KMS-11 (cell line): ENCODE measurements at regions not wholly inside any gene's neighbourhood (a gene's known extent, or its start where the extent isn't known, plus 50 kb on each side); places are given as distances from the start of the nearest gene placed in this dataset.
"Not testable (repeated sequence)": the region's sequence is repeated elsewhere in the genome, so short reads cannot be mapped to it uniquely, and the experiment has no call there.

ENCODE experiments used
- H2AFZ ChIP-seq: fragments of 200-600 bp; sonication (generic); 2 replicates; pipeline ENCODE4 v1.6.1; 2016; ENCODE audit warnings: antibody characterized with exemption, mixed run types, low read depth
- H3K27ac ChIP-seq: fragments of 200-600 bp; sonication (generic); 2 replicates; pipeline ENCODE4 v1.6.1; 2016; ENCODE audit warnings: mild to moderate bottlenecking, mixed run types
- H3K27me3 ChIP-seq: fragments of 200-600 bp; sonication (generic); 2 replicates; pipeline ENCODE4 v1.6.1; 2017; ENCODE audit warnings: mild to moderate bottlenecking, low read depth, mixed run types, moderate library complexity; ENCODE audit not compliant: insufficient read depth
- H3K36me3 ChIP-seq: fragments of 200-600 bp; sonication (generic); 2 replicates; pipeline ENCODE4 v1.6.1; 2017; ENCODE audit warnings: mild to moderate bottlenecking, mixed run types; ENCODE audit not compliant: insufficient read depth
- H3K4me1 ChIP-seq: fragments of 200-600 bp; sonication (generic); 2 replicates; pipeline ENCODE4 v1.6.1; 2016; ENCODE audit warnings: mild to moderate bottlenecking, low read depth, mixed run types; ENCODE audit not compliant: poor library complexity, severe bottlenecking
- H3K4me2 ChIP-seq: fragments of 200-600 bp; sonication (generic); 2 replicates; pipeline ENCODE4 v1.7.0; 2016; ENCODE audit warnings: mild to moderate bottlenecking, mixed run types
- H3K4me3 ChIP-seq: fragments of 200-600 bp; sonication (generic); IDR thresholded peaks from 2 replicates; pipeline ENCODE4 v1.6.1; 2017; ENCODE audit warnings: low read depth, low read length, mixed read lengths; ENCODE audit not compliant: insufficient read depth
- H3K79me2 ChIP-seq: fragments of 200-600 bp; sonication (generic); 2 replicates; pipeline ENCODE4 v1.6.1; 2016; ENCODE audit warnings: low read depth, mixed run types; ENCODE audit not compliant: insufficient read depth
- H3K9ac ChIP-seq: fragments of 200-600 bp; sonication (generic); 2 replicates; pipeline ENCODE4 v1.6.1; 2016; ENCODE audit warnings: mild to moderate bottlenecking, mixed run types
- H4K20me1 ChIP-seq: fragments of 200-600 bp; sonication (generic); 2 replicates; pipeline ENCODE4 v1.6.1; 2016; ENCODE audit warnings: mild to moderate bottlenecking, mixed run types; ENCODE audit not compliant: insufficient read depth
- TF ChIP-seq, protein P1 (sequence below): fragments of 200-600 bp; sonication (generic); conservative IDR thresholded peaks from 2 replicates; pipeline ENCODE4 v1.6.1; 2017; ENCODE audit warnings: low read depth, mild to moderate bottlenecking, antibody characterized with exemption, low read length, moderate library complexity, mixed read lengths

DNA sequence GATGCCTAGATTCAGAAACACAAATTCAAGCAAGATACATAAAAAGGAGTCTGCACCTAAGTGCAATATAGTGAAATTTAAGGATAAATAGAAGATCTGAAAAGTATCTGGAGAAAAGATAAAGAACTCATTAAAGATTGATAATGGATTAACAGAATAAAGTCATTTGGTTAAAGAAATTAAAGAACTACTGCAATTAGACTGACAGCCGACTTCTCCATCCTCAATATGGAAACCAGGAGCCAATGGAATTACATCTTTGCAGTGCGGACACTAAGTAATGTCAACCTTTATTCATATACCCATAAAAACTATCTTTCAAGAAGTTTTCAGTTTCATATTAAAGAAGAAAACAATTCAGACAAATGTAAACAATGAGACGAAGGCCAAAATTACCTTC, 81.0 kb downstream of the MRPL36 start:
- Histone ChIP-seq H3K9ac (no peak overlapping the region), H3K27me3 (no peaks in the 10 kb centered on the region), H3K27ac (no peak overlapping the region), H4K20me1 (no peaks in the 10 kb centered on the region), H3K36me3 (no peaks in the 10 kb centered on the region), H3K79me2 (no peaks in the 10 kb centered on the region), H2AFZ (no peak overlapping the region), H3K4me3 (no peak overlapping the region), H3K4me1 (no peaks in the 10 kb centered on the region), H3K4me2 (no peak overlapping the region)
- TF ChIP-seq, protein P1, sequence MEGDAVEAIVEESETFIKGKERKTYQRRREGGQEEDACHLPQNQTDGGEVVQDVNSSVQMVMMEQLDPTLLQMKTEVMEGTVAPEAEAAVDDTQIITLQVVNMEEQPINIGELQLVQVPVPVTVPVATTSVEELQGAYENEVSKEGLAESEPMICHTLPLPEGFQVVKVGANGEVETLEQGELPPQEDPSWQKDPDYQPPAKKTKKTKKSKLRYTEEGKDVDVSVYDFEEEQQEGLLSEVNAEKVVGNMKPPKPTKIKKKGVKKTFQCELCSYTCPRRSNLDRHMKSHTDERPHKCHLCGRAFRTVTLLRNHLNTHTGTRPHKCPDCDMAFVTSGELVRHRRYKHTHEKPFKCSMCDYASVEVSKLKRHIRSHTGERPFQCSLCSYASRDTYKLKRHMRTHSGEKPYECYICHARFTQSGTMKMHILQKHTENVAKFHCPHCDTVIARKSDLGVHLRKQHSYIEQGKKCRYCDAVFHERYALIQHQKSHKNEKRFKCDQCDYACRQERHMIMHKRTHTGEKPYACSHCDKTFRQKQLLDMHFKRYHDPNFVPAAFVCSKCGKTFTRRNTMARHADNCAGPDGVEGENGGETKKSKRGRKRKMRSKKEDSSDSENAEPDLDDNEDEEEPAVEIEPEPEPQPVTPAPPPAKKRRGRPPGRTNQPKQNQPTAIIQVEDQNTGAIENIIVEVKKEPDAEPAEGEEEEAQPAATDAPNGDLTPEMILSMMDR: no peak

DNA sequence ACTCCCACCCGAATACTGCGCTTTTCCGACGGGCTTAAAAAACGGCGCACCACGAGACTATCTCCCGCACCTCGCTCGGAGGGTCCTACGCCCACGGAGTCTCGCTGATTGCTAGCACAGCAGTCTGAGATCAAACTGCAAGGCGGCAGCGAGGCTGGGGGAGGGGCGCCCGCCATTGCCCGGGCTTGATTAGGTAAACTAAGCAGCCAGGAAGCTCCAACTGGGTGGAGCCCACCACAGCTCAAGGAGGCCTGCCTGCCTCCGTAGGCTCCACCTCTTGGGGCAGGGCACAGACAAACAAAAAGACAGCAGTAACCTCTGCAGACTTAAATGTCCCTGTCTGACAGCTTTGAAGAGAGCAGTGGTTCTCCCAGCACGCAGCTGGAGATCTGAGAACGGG, 89.5 kb downstream of the MRPL36 start:
- H3K4me1 ChIP-seq, H4K20me1 ChIP-seq, H3K79me2 ChIP-seq, H3K27me3 ChIP-seq, H3K9ac ChIP-seq, H3K4me2 ChIP-seq, H3K4me3 ChIP-seq, H2AFZ ChIP-seq, H3K36me3 ChIP-seq, H3K27ac ChIP-seq: not testable (repeated sequence)

DNA sequence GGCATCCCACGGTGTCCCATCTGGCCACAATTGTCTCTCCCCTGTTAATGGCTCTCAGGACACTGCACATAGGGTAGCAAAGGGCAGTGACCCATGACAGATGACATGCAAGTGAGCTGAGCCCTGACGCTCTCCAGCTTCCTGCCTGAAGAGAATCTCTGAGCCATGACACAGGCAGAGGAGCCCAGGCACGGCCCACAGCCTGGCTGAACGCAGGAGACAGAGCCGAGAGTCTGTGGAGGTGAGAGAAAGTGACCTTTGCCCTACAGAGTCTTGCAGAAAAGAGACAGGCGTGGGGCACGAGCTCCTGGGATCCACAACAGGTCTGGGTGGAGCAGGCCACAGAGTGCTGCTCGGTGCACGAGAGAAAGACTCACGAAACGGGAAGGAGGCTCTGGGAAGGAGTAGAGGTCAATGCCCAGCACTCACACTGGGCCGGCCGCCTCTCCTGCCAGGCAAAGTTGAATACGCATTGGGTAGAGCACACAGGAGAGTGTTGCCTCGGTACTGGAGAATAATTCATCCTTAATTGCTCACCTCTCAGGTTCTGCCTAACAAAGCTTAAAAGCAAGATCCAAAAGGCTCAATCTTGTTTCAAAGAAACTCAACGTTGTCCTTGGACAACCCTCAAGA, 90.3 kb downstream of the MRPL36 start:
- no peak overlapping the region for H2AFZ ChIP-seq
- no peak overlapping the region for H3K27ac ChIP-seq
- TF ChIP-seq, protein P1: no peak
- H3K27me3 ChIP-seq: no peaks in the 10 kb centered on the region
- no peaks in the 10 kb centered on the region for H3K36me3 ChIP-seq
- H3K4me3 ChIP-seq: no peak overlapping the region
- no peaks in the 10 kb centered on the region for H4K20me1 ChIP-seq
- no peaks in the 10 kb centered on the region for H3K79me2 ChIP-seq
- no peak overlapping the region for H3K4me2 ChIP-seq
- H3K4me1 ChIP-seq: no peaks in the 10 kb centered on the region
- no peak overlapping the region for H3K9ac ChIP-seq

DNA sequence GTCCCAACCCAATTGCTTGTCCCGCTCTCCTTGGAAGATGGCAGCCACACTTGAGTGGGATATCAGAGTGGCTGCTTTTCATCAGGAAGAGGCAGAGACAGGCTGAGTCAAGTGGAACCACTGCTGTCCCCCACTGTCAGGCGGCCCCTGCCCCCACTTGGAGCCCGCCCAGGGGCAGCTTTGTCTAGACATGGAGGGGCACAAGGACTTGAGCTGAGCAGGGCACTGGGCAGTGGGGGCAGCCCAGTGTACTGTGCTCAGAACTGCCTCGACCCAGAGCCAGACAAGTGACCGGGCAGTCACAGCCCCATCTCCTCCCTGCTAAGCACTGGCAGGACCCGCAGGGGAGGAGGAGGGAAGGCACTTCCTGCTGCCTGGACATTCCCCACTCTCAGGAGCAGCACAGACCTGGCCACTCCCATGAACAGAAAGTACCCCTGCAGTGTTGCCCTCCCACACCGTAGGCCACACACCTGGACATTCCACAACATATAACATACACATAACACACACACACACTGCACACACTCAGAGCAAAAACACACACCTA, 91.0 kb downstream of the MRPL36 start:
- Histone ChIP-seq H3K9ac (no peak overlapping the region), H3K27me3 (no peaks in the 10 kb centered on the region), H3K4me2 (no peak overlapping the region), H4K20me1 (no peaks in the 10 kb centered on the region), H3K4me3 (no peak overlapping the region), H3K79me2 (no peaks in the 10 kb centered on the region), H3K27ac (no peak overlapping the region), H3K36me3 (no peaks in the 10 kb centered on the region), H2AFZ (no peak overlapping the region), H3K4me1 (no peaks in the 10 kb centered on the region)
- TF ChIP-seq, protein P1: no peak

DNA sequence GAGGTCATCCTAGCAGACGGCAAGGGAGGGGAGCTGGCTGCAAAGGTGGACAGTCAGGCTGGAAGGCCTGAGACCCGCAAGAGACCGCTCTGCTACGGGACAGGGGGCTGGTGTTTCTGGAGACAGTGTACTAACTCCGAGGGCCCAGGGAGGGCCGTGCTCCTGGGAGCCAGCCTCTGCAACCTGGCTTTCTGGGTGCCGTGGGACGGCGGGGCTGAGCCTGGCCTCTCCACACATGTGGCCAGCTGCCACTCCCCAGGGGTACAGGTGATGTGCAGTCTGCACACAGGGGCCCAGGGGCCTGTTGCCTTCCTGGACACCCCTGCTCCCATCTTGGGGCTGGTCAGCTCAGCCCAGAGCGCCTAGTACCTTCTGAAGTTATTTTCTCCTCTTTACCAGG, 92.2 kb downstream of the MRPL36 start:
- Histone ChIP-seq H3K27ac (no peak overlapping the region), H2AFZ (no peak overlapping the region), H3K4me1 (no peaks in the 10 kb centered on the region), H3K36me3 (no peaks in the 10 kb centered on the region), H3K4me2 (no peak overlapping the region), H4K20me1 (no peaks in the 10 kb centered on the region), H3K79me2 (no peaks in the 10 kb centered on the region), H3K27me3 (no peaks in the 10 kb centered on the region), H3K4me3 (no peak overlapping the region), H3K9ac (no peak overlapping the region)
- TF ChIP-seq, protein P1: no peak
